ENCODE measurements at regions not wholly inside any gene's neighbourhood (a gene's known extent, or its start where the extent isn't known, plus 50 kb on each side); places are given as distances from the start of the nearest gene placed in this dataset.

GRCh38 chr20:52746190-52746589, 226.0 kb upstream of the TSHZ2 start:
- TF ChIP-seq RAD21 (IDR thresholded peaks at IDR 0.05; ENCODE audit: low read depth) (no peak), EP300 (IDR thresholded peaks at IDR 0.05; ENCODE audit: borderline replicate concordance) (no peak), YY1 (IDR thresholded peaks at IDR 0.05; ENCODE audit: low read depth) (no peak), NFIC (IDR thresholded peaks at IDR 0.05) (no peak), ZBTB7A (IDR thresholded peaks at IDR 0.05; ENCODE audit: low read depth) (no peak), CREB1 (IDR thresholded peaks at IDR 0.05; ENCODE audit: low read depth) (no peak), CEBPB (IDR thresholded peaks at IDR 0.05) (no peak), TCF12 (IDR thresholded peaks at IDR 0.05; ENCODE audit: low read depth) (no peak), TAF1 (IDR thresholded peaks at IDR 0.05; ENCODE audit: low read depth) (no peak), TEAD4 (IDR thresholded peaks at IDR 0.05) (no peak), EGR1 (IDR thresholded peaks at IDR 0.05) (no peak), FOXM1 (IDR thresholded peaks at IDR 0.05; ENCODE audit: borderline replicate concordance, low read depth) (no peak)
- TF ChIP-seq, protein P1, sequence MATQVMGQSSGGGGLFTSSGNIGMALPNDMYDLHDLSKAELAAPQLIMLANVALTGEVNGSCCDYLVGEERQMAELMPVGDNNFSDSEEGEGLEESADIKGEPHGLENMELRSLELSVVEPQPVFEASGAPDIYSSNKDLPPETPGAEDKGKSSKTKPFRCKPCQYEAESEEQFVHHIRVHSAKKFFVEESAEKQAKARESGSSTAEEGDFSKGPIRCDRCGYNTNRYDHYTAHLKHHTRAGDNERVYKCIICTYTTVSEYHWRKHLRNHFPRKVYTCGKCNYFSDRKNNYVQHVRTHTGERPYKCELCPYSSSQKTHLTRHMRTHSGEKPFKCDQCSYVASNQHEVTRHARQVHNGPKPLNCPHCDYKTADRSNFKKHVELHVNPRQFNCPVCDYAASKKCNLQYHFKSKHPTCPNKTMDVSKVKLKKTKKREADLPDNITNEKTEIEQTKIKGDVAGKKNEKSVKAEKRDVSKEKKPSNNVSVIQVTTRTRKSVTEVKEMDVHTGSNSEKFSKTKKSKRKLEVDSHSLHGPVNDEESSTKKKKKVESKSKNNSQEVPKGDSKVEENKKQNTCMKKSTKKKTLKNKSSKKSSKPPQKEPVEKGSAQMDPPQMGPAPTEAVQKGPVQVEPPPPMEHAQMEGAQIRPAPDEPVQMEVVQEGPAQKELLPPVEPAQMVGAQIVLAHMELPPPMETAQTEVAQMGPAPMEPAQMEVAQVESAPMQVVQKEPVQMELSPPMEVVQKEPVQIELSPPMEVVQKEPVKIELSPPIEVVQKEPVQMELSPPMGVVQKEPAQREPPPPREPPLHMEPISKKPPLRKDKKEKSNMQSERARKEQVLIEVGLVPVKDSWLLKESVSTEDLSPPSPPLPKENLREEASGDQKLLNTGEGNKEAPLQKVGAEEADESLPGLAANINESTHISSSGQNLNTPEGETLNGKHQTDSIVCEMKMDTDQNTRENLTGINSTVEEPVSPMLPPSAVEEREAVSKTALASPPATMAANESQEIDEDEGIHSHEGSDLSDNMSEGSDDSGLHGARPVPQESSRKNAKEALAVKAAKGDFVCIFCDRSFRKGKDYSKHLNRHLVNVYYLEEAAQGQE (IDR thresholded peaks at IDR 0.05; ENCODE audit: low read depth) = no peak
- TF ChIP-seq, protein P2, sequence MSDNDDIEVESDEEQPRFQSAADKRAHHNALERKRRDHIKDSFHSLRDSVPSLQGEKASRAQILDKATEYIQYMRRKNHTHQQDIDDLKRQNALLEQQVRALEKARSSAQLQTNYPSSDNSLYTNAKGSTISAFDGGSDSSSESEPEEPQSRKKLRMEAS (IDR thresholded peaks at IDR 0.05) = no peak
